Endothelial cell of umbilical vein (primary cell): ENCODE measurements at regions not wholly inside any gene's neighbourhood (a gene's known extent, or its start where the extent isn't known, plus 50 kb on each side); places are given as distances from the start of the nearest gene placed in this dataset.

Experiments
- CTCF ChIP-seq, 2 donors: IDR thresholded peaks; 1 replicate in 1 of 2; 2 replicates in 1 of 2; pipeline ENCODE4 v1.5.1; 2011; ENCODE audit warnings: low read length in 2 of 2, mild to moderate bottlenecking in 2 of 2, moderate library complexity in 2 of 2, control low read depth in 1 of 2, inconsistent platforms in 1 of 2, low read depth in 1 of 2; ENCODE audit not compliant: insufficient read depth in 1 of 2; ENCODE audit errors: extremely low read depth in 1 of 2
- EZH2 ChIP-seq: IDR thresholded peaks from 2 replicates; pipeline ENCODE4 v1.6.1; 2012; ENCODE audit warnings: borderline replicate concordance, low read depth, mild to moderate bottlenecking, moderate library complexity, low read length, inconsistent platforms; ENCODE audit not compliant: severe bottlenecking
- FOS ChIP-seq: IDR thresholded peaks from 2 replicates; pipeline ENCODE4 v1.6.1; 2011; ENCODE audit warnings: mild to moderate bottlenecking, low read length, moderate library complexity, borderline replicate concordance; ENCODE audit not compliant: insufficient read depth
- GATA2 ChIP-seq: IDR thresholded peaks from 2 replicates; pipeline ENCODE4 v1.7.0; 2011; ENCODE audit warnings: low read depth, mild to moderate bottlenecking, moderate library complexity, mixed read lengths, low read length; ENCODE audit not compliant: insufficient read length, insufficient read depth
- JUN ChIP-seq: IDR thresholded peaks from 2 replicates; pipeline ENCODE4 v1.6.1; 2011; ENCODE audit warnings: borderline replicate concordance, low read depth; ENCODE audit not compliant: insufficient read length, insufficient read depth
- POLR2A ChIP-seq: IDR thresholded peaks from 2 replicates; pipeline ENCODE4 v1.6.1; 2012; ENCODE audit warnings: low read depth, mild to moderate bottlenecking, control low read depth, low read length
- POLR2AphosphoS5 ChIP-seq: IDR thresholded peaks from 2 replicates; pipeline ENCODE4 v1.6.1; 2012; ENCODE audit warnings: low read depth, mild to moderate bottlenecking, control low read depth, low read length, moderate library complexity; ENCODE audit not compliant: insufficient read depth
- TF ChIP-seq, protein P1 (sequence below): IDR thresholded peaks from 2 replicates; pipeline ENCODE4 v1.6.1; 2011; ENCODE audit not compliant: insufficient read depth, insufficient read length

DNA sequence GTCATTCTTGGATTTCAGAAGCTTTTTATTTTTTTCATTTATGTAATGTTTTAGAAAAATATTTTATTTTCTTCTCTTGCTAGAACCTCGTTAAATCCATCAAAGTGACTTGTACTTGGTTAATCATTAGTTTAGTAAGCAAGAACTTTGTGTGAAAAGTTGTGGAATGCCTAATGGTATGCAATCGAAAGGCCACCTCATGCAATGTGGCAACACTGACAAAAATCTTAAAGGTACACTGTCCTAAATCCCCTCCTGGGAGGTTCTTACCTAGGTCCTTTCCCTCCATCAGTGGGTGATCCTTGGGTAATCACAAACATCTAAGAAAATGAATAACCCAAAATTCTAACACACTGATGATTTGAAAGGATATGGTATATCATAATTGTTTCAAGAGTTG is 304.2 kb downstream of the DNAH5 start:
- TF ChIP-seq CTCF (IDR thresholded peaks at IDR 0.05; ENCODE audit: extremely low read depth in 1 of 2, insufficient read depth in 1 of 2, low read depth in 1 of 2, low read length in 2 of 2), result no peak
- no peak for TF ChIP-seq EZH2
- TF ChIP-seq POLR2A, result no peak
- TF ChIP-seq, protein P1, sequence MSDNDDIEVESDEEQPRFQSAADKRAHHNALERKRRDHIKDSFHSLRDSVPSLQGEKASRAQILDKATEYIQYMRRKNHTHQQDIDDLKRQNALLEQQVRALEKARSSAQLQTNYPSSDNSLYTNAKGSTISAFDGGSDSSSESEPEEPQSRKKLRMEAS, result no peak
- no peak for TF ChIP-seq POLR2AphosphoS5
- no peak for TF ChIP-seq GATA2
- TF ChIP-seq JUN, result no peak
- no peak for TF ChIP-seq FOS
